IMR-90 (cell line): ENCODE measurements at regions not wholly inside any gene's neighbourhood (a gene's known extent, or its start where the extent isn't known, plus 50 kb on each side); places are given as distances from the start of the nearest gene placed in this dataset.

ENCODE experiments used
- ATAC-seq: fragments of 200-7000 bp; cut with Tn5 transposase; 2 replicates; pipeline ENCODE4 v1.9.1; 2020; ENCODE audit warnings: low read depth, mild to moderate bottlenecking, moderate library complexity
- BruUV-seq: library from RNA; stranded (reverse); fragments of 400-500 nt; replicated peaks from 2 replicates; lab custom pipeline; 2021; lab: Mats Ljungman, UMichigan
- CTCF ChIA-PET: fragments of 300-600 bp; formaldehyde crosslinking; extraction: SDS; loops from one replicate; lab custom pipeline; 2021; ENCODE audit warnings: antibody characterized with exemption; lab: Yijun Ruan, JAX
- POLR2A ChIA-PET: fragments of 300-600 bp; sonication (Branson Sonifier 250); formaldehyde crosslinking; loops from one replicate; lab custom pipeline; 2022; ENCODE audit warnings: antibody characterized with exemption; ENCODE audit not compliant: unreplicated experiment; lab: Charles Lee
- DNase-seq: peaks from one replicate; pipeline ENCODE4 v3.0.0; 2013
- H2AFZ ChIP-seq: replicated peaks from 2 replicates; pipeline ENCODE3; 2013; ENCODE audit warnings: low read length, mild to moderate bottlenecking; ENCODE audit not compliant: poor library complexity
- H2AK5ac ChIP-seq: 2 replicates; pipeline ENCODE4 v1.6.1; 2013; ENCODE audit warnings: low read depth, low read length, inconsistent platforms
- H2AK9ac ChIP-seq: replicated peaks from 2 replicates; pipeline ENCODE3; 2013; ENCODE audit warnings: mild to moderate bottlenecking, low read depth, low read length, moderate library complexity; ENCODE audit not compliant: poor library complexity
- H2BK120ac ChIP-seq: 2 replicates; pipeline ENCODE4 v1.6.1; 2013; ENCODE audit warnings: low read depth, low read length, inconsistent platforms
- H2BK15ac ChIP-seq: 3 replicates; pipeline ENCODE4 v1.6.1; 2013; ENCODE audit warnings: low read depth, low read length, inconsistent platforms
- H2BK20ac ChIP-seq: 2 replicates; pipeline ENCODE4 v1.6.1; 2013; ENCODE audit warnings: low read depth, mild to moderate bottlenecking, inconsistent platforms, low read length, moderate library complexity
- H2BK5ac ChIP-seq: 2 replicates; pipeline ENCODE4 v1.6.1; 2013; ENCODE audit warnings: mild to moderate bottlenecking, low read depth, low read length, inconsistent platforms; ENCODE audit not compliant: poor library complexity, severe bottlenecking
- H3K14ac ChIP-seq: replicated peaks from 2 replicates; pipeline ENCODE4 v1.6.1; 2013; ENCODE audit warnings: low read depth, low read length, inconsistent platforms
- H3K18ac ChIP-seq: 2 replicates; pipeline ENCODE4 v1.6.1; 2013; ENCODE audit warnings: low read depth, low read length, control low read depth
- H3K23ac ChIP-seq: 2 replicates; pipeline ENCODE4 v1.6.1; 2013; ENCODE audit warnings: low read depth, low read length, inconsistent platforms
- H3K27ac ChIP-seq: 2 replicates; pipeline ENCODE4 v1.5.1; 2013; ENCODE audit warnings: mild to moderate bottlenecking, control low read depth, low read length; ENCODE audit not compliant: insufficient read depth
- H3K27me3 ChIP-seq: 2 replicates; pipeline ENCODE4 v1.6.1; 2013; ENCODE audit warnings: low read length; ENCODE audit not compliant: control insufficient read depth, insufficient read depth
- H3K36me3 ChIP-seq: 2 replicates; pipeline ENCODE4 v1.6.1; 2013; ENCODE audit warnings: low read length, mixed read lengths; ENCODE audit not compliant: control insufficient read depth, insufficient read depth
- H3K4ac ChIP-seq: 2 replicates; pipeline ENCODE4 v1.6.1; 2013; ENCODE audit warnings: low read depth, low read length, inconsistent platforms
- H3K4me1 ChIP-seq: 2 replicates; pipeline ENCODE4 v1.6.1; 2013; ENCODE audit warnings: low read length, mixed read lengths; ENCODE audit not compliant: control insufficient read depth, insufficient read depth
- H3K4me2 ChIP-seq: 2 replicates; pipeline ENCODE4 v1.6.1; 2013; ENCODE audit warnings: low read depth, mild to moderate bottlenecking, control low read depth, low read length, moderate library complexity
- H3K4me3 ChIP-seq: 2 replicates; pipeline ENCODE4 v1.5.1; 2013; ENCODE audit warnings: low read depth, mild to moderate bottlenecking, control low read depth, low read length, moderate library complexity; ENCODE audit not compliant: insufficient read depth
- H3K56ac ChIP-seq: 2 replicates; pipeline ENCODE4 v1.6.1; 2013; ENCODE audit warnings: low read length, inconsistent platforms; ENCODE audit not compliant: insufficient read depth; ENCODE audit errors: extremely low read depth
- H3K79me1 ChIP-seq, 2 experiments: 2 replicates each; pipeline ENCODE4 v1.6.1; 2013; ENCODE audit warnings: low read length in 2 of 2, inconsistent platforms in 1 of 2, low read depth in 1 of 2
- H3K9ac ChIP-seq: 2 replicates; pipeline ENCODE4 v1.6.1; 2013; ENCODE audit warnings: low read depth, low read length, control low read depth
- H3K9me1 ChIP-seq: 2 replicates; pipeline ENCODE4 v1.6.1; 2013; ENCODE audit warnings: low read length, inconsistent platforms; ENCODE audit not compliant: insufficient read depth
- H3K9me3 ChIP-seq: 2 replicates; pipeline ENCODE4 v1.6.1; 2013; ENCODE audit warnings: low read length; ENCODE audit not compliant: control insufficient read depth, insufficient read depth
- H4K20me1 ChIP-seq: 2 replicates; pipeline ENCODE4 v1.6.1; 2013; ENCODE audit warnings: low read length, inconsistent platforms; ENCODE audit not compliant: insufficient read depth
- H4K5ac ChIP-seq: 2 replicates; pipeline ENCODE4 v1.6.1; 2013; ENCODE audit warnings: mild to moderate bottlenecking, low read depth, low read length, control low read depth
- H4K8ac ChIP-seq, 2 experiments: 2 replicates each; pipeline ENCODE4 v1.6.1; 2013; ENCODE audit warnings: low read depth in 2 of 2, low read length in 2 of 2, control low read depth in 1 of 2, inconsistent platforms in 1 of 2
- H4K91ac ChIP-seq: 2 replicates; pipeline ENCODE4 v1.6.1; 2013; ENCODE audit warnings: low read depth, low read length, inconsistent platforms; ENCODE audit not compliant: insufficient read depth
- USF2 ChIP-seq: fragments of 150-350 bp; IDR thresholded peaks from 2 replicates; pipeline ENCODE4 v1.6.1; 2017; ENCODE audit warnings: mild to moderate bottlenecking, antibody characterized with exemption, low read length, low read depth
- WGBS, 2 experiments: methylation state at CpG; one replicate each; pipeline versions ENCODE4 v1.1.5 to v1.1.7; 2013; ENCODE audit warnings: missing lambda C conversion rate in 2 of 2; ENCODE audit not compliant: insufficient read length in 1 of 2; ENCODE audit errors: extremely low coverage in 2 of 2; 5-methylcytosine and 5-hydroxymethylcytosine counted together
- dilution Hi-C: fragments of 300-500 bp; cut with HindIII; formaldehyde crosslinking; loops from one replicate; pipeline ENCODE4 v1.14.3; 2018; ENCODE audit warnings: low sequenced_read_pairs; ENCODE audit not compliant: unreplicated experiment
- in situ Hi-C: fragments of 300-500 bp; cut with MboI; formaldehyde crosslinking; loops from 3 replicates; pipeline ENCODE4 v1.14.3; 2019; ENCODE audit warnings: low sequenced_read_pairs, inconsistent platforms, mixed read lengths
- intact Hi-C: fragments of 100-400 bp; cut with micrococcal nuclease; formaldehyde crosslinking; loops from 2 replicates; pipeline ENCODE4 v1.10.0; 2022

GRCh38 chr9:106304401-106304920 lies 558.5 kb upstream of the ZNF462 start:
- H3K79me1 ChIP-seq: no peaks in the 10 kb centered on the region
- dilution Hi-C loops (no loop called here), in situ Hi-C loops (no loop called here), intact Hi-C loops (no loop called here)
- no CpG with 5 or more reads among the region's 4 CpGs for WGBS, 2 experiments
- no peak overlapping the region for H2BK15ac ChIP-seq
- ChIA-PET POLR2A (no interaction called here), CTCF (no interaction called here)
- no peak overlapping the region for H2BK5ac ChIP-seq
- no peak overlapping the region for H3K4ac ChIP-seq
- H4K5ac ChIP-seq: no peak overlapping the region
- no peak overlapping the region for H3K56ac ChIP-seq
- no peak overlapping the region for H2AK5ac ChIP-seq
- H3K4me1 ChIP-seq: no peaks in the 10 kb centered on the region
- H2BK120ac ChIP-seq: no peak overlapping the region
- no peak for DNase-seq
- H4K8ac ChIP-seq: no peak overlapping the region
- H3K27ac ChIP-seq: no peak overlapping the region
- ATAC-seq: no peak
- no peak for TF ChIP-seq USF2
- no peaks in the 10 kb centered on the region for H3K9me1 ChIP-seq
- H2AK9ac ChIP-seq: no peak overlapping the region
- H3K9me3 ChIP-seq: peaks cover 11% of the 10 kb centered on the region; the same call in 1 of the 2 replicates
- no peak overlapping the region for H2BK20ac ChIP-seq
- H3K36me3 ChIP-seq: no peaks in the 10 kb centered on the region
- no TSS peak for BruUV-seq
- H3K4me3 ChIP-seq: no peak overlapping the region
- H4K91ac ChIP-seq: no peak overlapping the region
- no peak overlapping the region for H3K18ac ChIP-seq
- H3K23ac ChIP-seq: no peak overlapping the region
- no peak overlapping the region for H2AFZ ChIP-seq
- H3K9ac ChIP-seq: no peak overlapping the region
- H4K20me1 ChIP-seq: no peaks in the 10 kb centered on the region
- no peak overlapping the region for H3K4me2 ChIP-seq
- H3K27me3 ChIP-seq: no peaks in the 10 kb centered on the region
- H3K14ac ChIP-seq: no peak overlapping the region
